K562 (cell line): ENCODE measurements at regions not wholly inside any gene's neighbourhood (a gene's known extent, or its start where the extent isn't known, plus 50 kb on each side); places are given as distances from the start of the nearest gene placed in this dataset.

Experiments used
- ATAC-seq: fragments of 200-7000 bp; cut with Tn5 transposase; 3 replicates; pipeline ENCODE4 v1.9.1; 2020; ENCODE audit warnings: moderate library complexity
- BruUV-seq: library from RNA; stranded (reverse); fragments of 400-500 nt; replicated peaks from 2 replicates; lab custom pipeline; 2021; lab: Mats Ljungman, UMichigan
- CTCF ChIA-PET: fragments of 300-600 bp; formaldehyde crosslinking; extraction: SDS; loops from one replicate; lab custom pipeline; 2021; ENCODE audit warnings: low intra/inter-chr PET ratio; lab: Yijun Ruan, JAX
- POLR2A ChIA-PET: fragments of 300-600, 350-650 bp; sonication (Branson Sonifier 250); formaldehyde crosslinking; extraction: SDS; loops from one replicate; lab custom pipeline; 2021; ENCODE audit warnings: antibody characterized with exemption, inconsistent platforms; lab: Yijun Ruan, JAX
- DNase-seq, 4 experiments: peaks; one replicate each; pipeline versions ENCODE4 v3.0.0 to v3.0.0-alpha.2; 2011 to 2018; ENCODE audit warnings: low spot score in 3 of 4, mixed read lengths in 3 of 4; ENCODE audit errors: extremely low read depth in 1 of 4
- FAIRE-seq: peaks from 2 replicates; lab custom pipeline; 2011; peaks lifted over from hg19 to GRCh38; lab: Jason Lieb, UNC
- H2AFZ ChIP-seq: 2 replicates; pipeline ENCODE4 v1.6.0; 2011; ENCODE audit warnings: low read depth, low read length, control low read depth, inconsistent platforms
- H3K27ac ChIP-seq: fragments of 200-600 bp; 3 replicates; pipeline ENCODE4 v1.8.0; 2011; ENCODE audit warnings: low read depth, mild to moderate bottlenecking, control low read depth, inconsistent platforms, low read length, moderate library complexity, mixed read lengths; ENCODE audit errors: extremely low read depth
- H3K27me3 ChIP-seq, 2 experiments: fragments of 300-600 bp in 1 of 2; 2 replicates in 1 of 2; 3 replicates in 1 of 2; pipeline versions ENCODE4 v1.6.0 to v1.8.0; 2011; ENCODE audit warnings: inconsistent platforms in 2 of 2, low read length in 2 of 2, mild to moderate bottlenecking in 1 of 2, mixed read lengths in 1 of 2, moderate library complexity in 1 of 2; ENCODE audit not compliant: control insufficient read depth in 2 of 2, insufficient read depth in 2 of 2
- H3K36me3 ChIP-seq: fragments of 300-600 bp; 3 replicates; pipeline ENCODE4 v1.8.0; 2011; ENCODE audit warnings: mild to moderate bottlenecking, low read length, inconsistent platforms; ENCODE audit not compliant: control insufficient read depth, insufficient read depth
- H3K4me1 ChIP-seq, 2 experiments: fragments of 200-600 bp in 1 of 2; replicated peaks in 1 of 2; 2 replicates in 1 of 2; 3 replicates in 1 of 2; pipeline versions ENCODE4 v1.5.1 to v1.8.0; 2011; ENCODE audit warnings: inconsistent platforms in 2 of 2, low read length in 2 of 2, mild to moderate bottlenecking in 1 of 2, mixed read lengths in 1 of 2, moderate library complexity in 1 of 2; ENCODE audit not compliant: control insufficient read depth in 2 of 2, insufficient read depth in 2 of 2
- H3K4me2 ChIP-seq: 2 replicates; pipeline ENCODE4 v1.6.1; 2011; ENCODE audit warnings: low read length, control low read depth, inconsistent platforms, mixed read lengths; ENCODE audit not compliant: insufficient read depth
- H3K4me3 ChIP-seq: fragments of 200-600 bp; sonication (generic), shearing (Covaris generic); 2 replicates; pipeline ENCODE4 v1.5.1; 2016; ENCODE audit warnings: control low read depth, inconsistent platforms
- H3K79me2 ChIP-seq: fragments of 200-600 bp; 3 replicates; pipeline ENCODE4 v1.8.0; 2011; ENCODE audit warnings: low read length, inconsistent platforms; ENCODE audit not compliant: control insufficient read depth, insufficient read depth
- H3K9ac ChIP-seq, 2 experiments: 2 replicates each; pipeline versions ENCODE4 v1.6.0 to v1.6.1; 2011; ENCODE audit warnings: low read depth in 2 of 2, low read length in 2 of 2, control low read depth in 1 of 2, inconsistent platforms in 1 of 2, mild to moderate bottlenecking in 1 of 2, mixed read lengths in 1 of 2; ENCODE audit not compliant: insufficient read depth in 1 of 2
- H3K9me1 ChIP-seq: one replicate; pipeline ENCODE4 v1.6.0; 2011; ENCODE audit warnings: inconsistent platforms, mild to moderate bottlenecking, low read length, moderate library complexity; ENCODE audit not compliant: control insufficient read depth, insufficient read depth
- H3K9me3 ChIP-seq: replicated peaks from 2 replicates; pipeline ENCODE4 v1.5.1; 2011; ENCODE audit warnings: low read depth, low read length, inconsistent platforms; ENCODE audit not compliant: control insufficient read depth, insufficient read depth
- H4K20me1 ChIP-seq: replicated peaks from 2 replicates; pipeline ENCODE4 v1.6.1; 2011; ENCODE audit warnings: low read length, inconsistent platforms, mixed read lengths; ENCODE audit not compliant: control insufficient read depth, insufficient read depth
- ARID3A ChIP-seq: IDR thresholded peaks from 2 replicates; pipeline ENCODE4 v1.6.1; 2012; ENCODE audit warnings: low read depth, low read length, improper control_type of control experiment, borderline replicate concordance
- KHSRP ChIP-seq: fragments of 450-650 bp; IDR thresholded peaks from 2 replicates; pipeline ENCODE4 v1.6.1; 2017
- POLR2A ChIP-seq: fragments of 450-650 bp; conservative IDR thresholded peaks from 2 replicates; pipeline ENCODE4 v1.6.1; 2016
- RBM34 ChIP-seq: fragments of 200-400 bp; formaldehyde crosslinking; IDR thresholded peaks from 2 replicates; pipeline ENCODE4 v1.6.1; 2018; ENCODE audit warnings: low read length, borderline replicate concordance; ENCODE audit not compliant: insufficient read depth
- ZFP91 ChIP-seq: sonication (generic); formaldehyde crosslinking; IDR thresholded peaks from 2 replicates; pipeline ENCODE4 v1.8.0; 2022; ENCODE audit warnings: mild to moderate bottlenecking, missing genetic modification reagents
- ZNF165 ChIP-seq: fragments of 250-450 bp; sonication (Bioruptor Pico); IDR thresholded peaks from 2 replicates; pipeline ENCODE4 v1.4.0; 2020; ENCODE audit warnings: borderline replicate concordance
- ZNF408 ChIP-seq: fragments of 250-450 bp; sonication (Bioruptor Pico); IDR thresholded peaks from 2 replicates; pipeline ENCODE4 v1.4.0; 2020; ENCODE audit warnings: low read depth, mild to moderate bottlenecking, moderate library complexity
- ZNF444 ChIP-seq: fragments of 250-450 bp; sonication (Bioruptor Pico); IDR thresholded peaks from 2 replicates; pipeline ENCODE4 v1.4.0; 2020; ENCODE audit warnings: mild to moderate bottlenecking, moderate library complexity
- ZNF586 ChIP-seq: fragments of 450-650 bp; formaldehyde crosslinking; conservative IDR thresholded peaks from 2 replicates; pipeline ENCODE4 v1.4.0; 2020; ENCODE audit warnings: mild to moderate bottlenecking, moderate library complexity
- ZNF707 ChIP-seq: fragments of 250-450 bp; sonication (Bioruptor Pico); conservative IDR thresholded peaks from 2 replicates; pipeline ENCODE4 v1.8.0; 2022; ENCODE audit warnings: inconsistent platforms, mild to moderate bottlenecking, moderate library complexity
- WGBS: fragments of 100-300 bp; shearing (Covaris generic); methylation state at CpG from one replicate; pipeline ENCODE4 v1.1.6; 2016; ENCODE audit warnings: low coverage, mixed read lengths; ENCODE audit not compliant: insufficient coverage; ENCODE audit errors: missing lambda C conversion rate; 5-methylcytosine and 5-hydroxymethylcytosine counted together
- in situ Hi-C: fragments of 300-500 bp; cut with MboI; formaldehyde crosslinking; loops from 4 replicates; pipeline ENCODE4 v1.15.0; 2018; ENCODE audit warnings: inconsistent platforms, mixed read lengths
- intact Hi-C: fragments of 100-400 bp; cut with micrococcal nuclease; formaldehyde crosslinking; loops from 2 replicates; pipeline ENCODE4 v1.14.2; 2022

- 0% methylated on average over 5 of the region's 5 CpGs for WGBS
- DNase-seq (no peak), FAIRE-seq (no peak), ATAC-seq (no peak)
- Histone ChIP-seq H3K27ac (no peak overlapping the region), H3K9me3 (no peaks in the 10 kb centered on the region), H3K4me2 (no peak overlapping the region), H3K9me1 (no peaks in the 10 kb centered on the region), H4K20me1 (no peaks in the 10 kb centered on the region), H3K27me3 (no peaks in the 10 kb centered on the region), H3K36me3 (no peaks in the 10 kb centered on the region), H2AFZ (no peak overlapping the region), H3K79me2 (no peaks in the 10 kb centered on the region), H3K4me1 (no peaks in the 10 kb centered on the region), H3K4me3 (no peak overlapping the region), H3K9ac (no peak overlapping the region)
- no peak for TF ChIP-seq ZNF707 (CRISPR knock-in tag)
- TF ChIP-seq ARID3A: no peak
- TF ChIP-seq RBM34: no peak
- BruUV-seq: no TSS peak
- ChIA-PET POLR2A (no interaction called here), CTCF (no interaction called here)
- intact Hi-C loops (no loop called here), in situ Hi-C loops (no loop called here)
Observed at GRCh38 chr3:74510261-74510818, 104.1 kb downstream of the CNTN3 start.

GRCh38 chr3:74507691-74508090, 106.8 kb downstream of the CNTN3 start:
- no peak for DNase-seq
- ChIA-PET CTCF (no interaction called here), POLR2A (no interaction called here)
- no peaks in the 10 kb centered on the region for H3K9me1 ChIP-seq
- H3K79me2 ChIP-seq: no peaks in the 10 kb centered on the region
- no peak overlapping the region for H3K4me3 ChIP-seq
- FAIRE-seq: no peak
- intact Hi-C loops: no loop called here
- H3K27ac ChIP-seq: no peak overlapping the region
- no peak overlapping the region for H3K9ac ChIP-seq
- BruUV-seq: no TSS peak
- no peak overlapping the region for H2AFZ ChIP-seq
- no peaks in the 10 kb centered on the region for H4K20me1 ChIP-seq
- in situ Hi-C loops: no loop called here
- no peak for ATAC-seq
- WGBS: 0% methylated on average over 1 of the region's 6 CpGs
- no peaks in the 10 kb centered on the region for H3K36me3 ChIP-seq
- no peaks in the 10 kb centered on the region for H3K4me1 ChIP-seq
- TF ChIP-seq ZFP91 (CRISPR knock-in tag) (no peak), KHSRP (no peak), ZNF165 (CRISPR knock-in tag) (no peak), ZNF586 (CRISPR knock-in tag) (no peak), POLR2A (no peak), ZNF444 (CRISPR knock-in tag) (no peak), ZNF408 (CRISPR knock-in tag) (no peak)
- TF ChIP-seq, all 486 proteins: peak for 0
- H3K9me3 ChIP-seq: no peaks in the 10 kb centered on the region
- H3K4me2 ChIP-seq: no peak overlapping the region
- H3K27me3 ChIP-seq: no peaks in the 10 kb centered on the region
